CD4-positive, alpha-beta T cell (primary cell): ENCODE measurements at regions not wholly inside any gene's neighbourhood (a gene's known extent, or its start where the extent isn't known, plus 50 kb on each side); places are given as distances from the start of the nearest gene placed in this dataset.

Source experiments
- ATAC-seq: fragments of 200-7000 bp; cut with Tn5 transposase; one replicate; pipeline ENCODE4 v1.10.0; 2022; ENCODE audit warnings: mild to moderate bottlenecking; ENCODE audit not compliant: poor library complexity
- CTCF ChIA-PET: fragments of 350-600 bp; sonication (Branson Sonifier 250); formaldehyde crosslinking; loops from one replicate; lab custom pipeline; 2021; ENCODE audit warnings: antibody characterized with exemption, inconsistent platforms; lab: Charles Lee
- POLR2A ChIA-PET: fragments of 350-600 bp; sonication (Branson Sonifier 250); formaldehyde crosslinking; loops from one replicate; lab custom pipeline; 2021; ENCODE audit warnings: antibody characterized with exemption, inconsistent platforms; lab: Charles Lee
- DNase-seq, 14 experiments: peaks; one replicate each; pipeline ENCODE4 v3.0.0-alpha.2; 2013 to 2020; ENCODE audit warnings: mixed read lengths in 2 of 14
- H3K27ac ChIP-seq, 2 donors: one replicate each; pipeline versions ENCODE4 v1.5.1 to v1.7.0; 2013; ENCODE audit warnings: low read length in 2 of 2, low read depth in 1 of 2, mild to moderate bottlenecking in 1 of 2
- H3K27me3 ChIP-seq, 2 experiments: 1 replicate in 1 of 2; 2 replicates in 1 of 2; pipeline versions ENCODE4 v1.6.1 to v1.7.0; 2013; ENCODE audit warnings: low read length in 2 of 2, control low read depth in 1 of 2, mild to moderate bottlenecking in 1 of 2, moderate library complexity in 1 of 2; ENCODE audit not compliant: insufficient read depth in 2 of 2, control insufficient read depth in 1 of 2
- H3K36me3 ChIP-seq: one replicate; pipeline ENCODE4 v1.6.1; 2013; ENCODE audit warnings: low read length, control low read depth; ENCODE audit not compliant: insufficient read depth
- H3K4me1 ChIP-seq: one replicate; pipeline ENCODE4 v1.6.1; 2013; ENCODE audit warnings: low read length, control low read depth; ENCODE audit not compliant: insufficient read depth
- H3K4me3 ChIP-seq: one replicate; pipeline ENCODE4 v1.5.1; 2013; ENCODE audit warnings: mild to moderate bottlenecking, low read length, moderate library complexity
- H3K9me3 ChIP-seq, 2 experiments: 1 replicate in 1 of 2; 2 replicates in 1 of 2; pipeline versions ENCODE4 v1.6.1 to v1.7.0; 2013; ENCODE audit warnings: low read length in 2 of 2, mild to moderate bottlenecking in 2 of 2, control low read depth in 1 of 2, moderate library complexity in 1 of 2; ENCODE audit not compliant: control insufficient read depth in 1 of 2, insufficient read depth in 1 of 2
- H3K27ac Mint-ChIP-seq: one replicate; pipeline ENCODE4 v1.8.0; 2020; ENCODE audit warnings: mixed read lengths
- H3K27me3 Mint-ChIP-seq: one replicate; pipeline ENCODE4 v1.8.0; 2021; ENCODE audit warnings: mixed read lengths
- H3K36me3 Mint-ChIP-seq: one replicate; pipeline ENCODE4 v1.8.0; 2021; ENCODE audit warnings: low read depth, mixed read lengths
- H3K4me1 Mint-ChIP-seq: one replicate; pipeline ENCODE4 v1.8.0; 2021; ENCODE audit warnings: low read depth, mixed read lengths
- H3K4me3 Mint-ChIP-seq: one replicate; pipeline ENCODE4 v1.8.0; 2020; ENCODE audit warnings: mild to moderate bottlenecking, mixed read lengths
- H3K9me3 Mint-ChIP-seq: one replicate; pipeline ENCODE4 v1.8.0; 2020; ENCODE audit warnings: mixed read lengths
- CTCF ChIP-seq: fragments of 200-600 bp; IDR thresholded peaks from one replicate; pipeline ENCODE4 v1.8.0; 2022; ENCODE audit warnings: antibody characterized with exemption, mild to moderate bottlenecking
- intact Hi-C, 2 experiments: fragments of 100-400 bp; cut with DNase I in 1 of 2; cut with micrococcal nuclease in 1 of 2; formaldehyde crosslinking; loops; one replicate each; pipeline versions ENCODE4 v1.15.1 to v1.9.0; 2023 to 2025; cut with DNase I, micrococcal nuclease

GRCh38 chr17:13862346-13862745 is 207.0 kb upstream of the COX10 start:
- Mint-ChIP-seq H3K4me3 (no peak overlapping the region), H3K27ac (no peak overlapping the region), H3K4me1 (no peaks in the 10 kb centered on the region), H3K36me3 (peaks cover 4% of the 10 kb centered on the region), H3K27me3 (no peaks in the 10 kb centered on the region), H3K9me3 (peaks cover 9% of the 10 kb centered on the region)
- ATAC-seq (no peak), DNase-seq (peak in 2 of 14 experiments; percentile 3 to 11)
- H3K36me3 ChIP-seq = no peaks in the 10 kb centered on the region
- no peak for TF ChIP-seq CTCF
- no peaks in the 10 kb centered on the region for H3K4me1 ChIP-seq
- H3K4me3 ChIP-seq = no peak overlapping the region
- ChIA-PET CTCF (interaction anchor here (0.5 kb wide), 1 partner anchor 521 kb away, joined by 3 read pairs; no protein-coding TSS in a partner anchor), POLR2A (no interaction called here)
- no peaks in the 10 kb centered on the region for H3K9me3 ChIP-seq
- H3K27me3 ChIP-seq = no peaks in the 10 kb centered on the region
- intact Hi-C loops = loop anchor here in 1 of 2 experiments (5.0 kb wide), 1 partner anchor 245 kb away; no protein-coding TSS in a partner anchor
- H3K27ac ChIP-seq = no peak overlapping the region

DNA sequence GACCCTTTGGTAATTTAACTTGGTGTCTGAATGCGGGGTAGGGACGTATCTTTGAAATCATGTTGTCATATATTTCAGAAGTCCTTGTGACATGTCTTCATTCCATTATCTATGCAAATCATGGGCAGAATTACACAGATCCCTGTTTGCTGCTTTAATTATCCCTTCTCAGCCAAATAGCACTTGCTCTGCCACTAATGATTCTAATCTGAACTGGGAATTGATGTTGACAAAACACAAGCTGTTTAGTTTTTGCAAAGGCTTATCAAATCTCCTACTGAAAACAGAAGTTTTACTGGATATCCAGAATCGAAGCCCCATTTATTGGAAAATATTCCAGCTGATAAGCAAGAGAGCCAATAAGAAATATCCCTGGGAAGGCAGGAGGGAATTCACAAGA is 205.9 kb upstream of the COX10 start:
- Histone ChIP-seq H3K27me3 (no peaks in the 10 kb centered on the region), H3K36me3 (no peaks in the 10 kb centered on the region), H3K4me1 (no peaks in the 10 kb centered on the region), H3K27ac (no peak overlapping the region), H3K4me3 (no peak overlapping the region), H3K9me3 (no peaks in the 10 kb centered on the region)
- Mint-ChIP-seq H3K9me3 (peaks cover 3% of the 10 kb centered on the region), H3K4me3 (no peak overlapping the region), H3K27ac (no peak overlapping the region), H3K27me3 (no peaks in the 10 kb centered on the region), H3K36me3 (no peaks in the 10 kb centered on the region), H3K4me1 (no peaks in the 10 kb centered on the region)
- DNase-seq (no peak), ATAC-seq (no peak)
- POLR2A ChIA-PET = no interaction called here
- no peak for TF ChIP-seq CTCF
- intact Hi-C loops = loop anchor here in 1 of 2 experiments (5.0 kb wide), 1 partner anchor 244 kb away; no protein-coding TSS in a partner anchor
- CTCF ChIA-PET = no interaction called here

DNA sequence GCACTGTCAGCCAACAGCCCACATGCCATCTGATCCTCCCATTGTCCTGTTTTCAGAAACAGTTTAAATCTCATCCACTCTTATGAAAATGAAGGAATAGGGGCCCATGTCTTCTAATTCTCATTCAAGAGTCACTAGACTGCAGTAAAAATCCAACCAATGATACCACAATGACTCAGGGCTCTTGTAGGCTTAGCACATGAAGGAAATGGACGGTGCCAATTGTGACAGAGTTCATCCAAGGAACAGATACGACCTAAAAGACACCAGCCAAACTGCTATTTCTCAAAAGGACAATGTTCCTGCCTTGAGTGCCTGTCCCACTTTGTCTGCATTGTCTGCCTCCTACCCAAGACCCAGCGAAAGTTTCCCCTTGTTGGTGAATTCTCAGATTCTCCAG is 204.8 kb upstream of the COX10 start:
- no peaks in the 10 kb centered on the region for H3K36me3 Mint-ChIP-seq
- H3K27ac Mint-ChIP-seq = no peak overlapping the region
- H3K9me3 Mint-ChIP-seq = peaks cover 3% of the 10 kb centered on the region
- no peaks in the 10 kb centered on the region for H3K4me1 ChIP-seq
- DNase-seq (no peak), ATAC-seq (no peak)
- H3K27me3 ChIP-seq = no peaks in the 10 kb centered on the region
- H3K36me3 ChIP-seq = no peaks in the 10 kb centered on the region
- no peak overlapping the region for H3K4me3 ChIP-seq
- intact Hi-C loops = loop anchor here in 1 of 2 experiments (5.0 kb wide), 1 partner anchor 243 kb away; no protein-coding TSS in a partner anchor
- H3K4me1 Mint-ChIP-seq = no peaks in the 10 kb centered on the region
- ChIA-PET CTCF (no interaction called here), POLR2A (no interaction called here)
- no peak for TF ChIP-seq CTCF
- H3K27me3 Mint-ChIP-seq = no peaks in the 10 kb centered on the region
- H3K4me3 Mint-ChIP-seq = no peak overlapping the region
- no peak overlapping the region for H3K27ac ChIP-seq
- H3K9me3 ChIP-seq = no peaks in the 10 kb centered on the region
